Epithelial cell of esophagus (primary cell): ENCODE measurements at regions not wholly inside any gene's neighbourhood (a gene's known extent, or its start where the extent isn't known, plus 50 kb on each side); places are given as distances from the start of the nearest gene placed in this dataset.
"Not testable (repeated sequence)": the region's sequence is repeated elsewhere in the genome, so short reads cannot be mapped to it uniquely, and the experiment has no call there.

Experiments
- DNase-seq: peaks from one replicate; pipeline ENCODE4 v3.0.0; 2010; ENCODE audit warnings: low read depth
- H3K4me3 ChIP-seq: 2 replicates; pipeline ENCODE4 v1.5.1; 2011; ENCODE audit warnings: mild to moderate bottlenecking, low read length, control low read depth
- TF ChIP-seq, protein P1 (sequence below): IDR thresholded peaks from 2 replicates; pipeline ENCODE4 v1.5.1; 2011; ENCODE audit warnings: low read depth, mild to moderate bottlenecking, low read length, control low read depth, inconsistent platforms; ENCODE audit not compliant: insufficient read depth; ENCODE audit errors: missing control alignments

DNA sequence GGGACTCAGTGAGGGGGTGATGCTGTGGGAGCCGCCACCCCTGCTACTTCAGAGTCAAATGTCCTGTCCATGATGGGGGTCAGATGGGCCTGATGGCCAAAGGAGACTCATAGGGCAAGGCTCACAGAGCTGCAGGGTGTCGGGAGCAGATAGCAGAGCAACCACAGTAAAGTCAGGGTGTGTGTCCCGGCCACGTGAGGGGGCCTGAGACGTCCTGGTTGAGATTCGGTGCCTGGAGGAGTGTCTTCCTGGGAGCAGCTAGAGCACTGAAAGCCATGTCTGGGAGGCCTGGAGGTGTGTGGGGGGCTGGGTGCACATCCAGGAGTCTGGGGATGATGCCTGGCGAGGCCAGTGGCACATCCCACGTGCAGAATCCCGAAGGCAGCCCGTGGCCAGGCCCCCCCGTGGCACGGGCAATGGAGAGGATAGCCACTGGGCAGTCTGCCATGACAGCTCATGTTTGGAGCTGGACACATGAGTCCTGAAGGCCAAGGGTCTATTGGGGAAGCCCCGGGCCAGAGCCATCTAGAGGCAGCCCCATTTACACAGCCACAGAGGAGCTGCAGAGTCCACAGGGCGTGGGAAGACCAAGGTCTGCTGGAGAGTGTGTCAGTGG is 308.0 kb upstream of the SFSWAP start:
- no peak for DNase-seq
- no peak overlapping the region for H3K4me3 ChIP-seq
- TF ChIP-seq, protein P1, sequence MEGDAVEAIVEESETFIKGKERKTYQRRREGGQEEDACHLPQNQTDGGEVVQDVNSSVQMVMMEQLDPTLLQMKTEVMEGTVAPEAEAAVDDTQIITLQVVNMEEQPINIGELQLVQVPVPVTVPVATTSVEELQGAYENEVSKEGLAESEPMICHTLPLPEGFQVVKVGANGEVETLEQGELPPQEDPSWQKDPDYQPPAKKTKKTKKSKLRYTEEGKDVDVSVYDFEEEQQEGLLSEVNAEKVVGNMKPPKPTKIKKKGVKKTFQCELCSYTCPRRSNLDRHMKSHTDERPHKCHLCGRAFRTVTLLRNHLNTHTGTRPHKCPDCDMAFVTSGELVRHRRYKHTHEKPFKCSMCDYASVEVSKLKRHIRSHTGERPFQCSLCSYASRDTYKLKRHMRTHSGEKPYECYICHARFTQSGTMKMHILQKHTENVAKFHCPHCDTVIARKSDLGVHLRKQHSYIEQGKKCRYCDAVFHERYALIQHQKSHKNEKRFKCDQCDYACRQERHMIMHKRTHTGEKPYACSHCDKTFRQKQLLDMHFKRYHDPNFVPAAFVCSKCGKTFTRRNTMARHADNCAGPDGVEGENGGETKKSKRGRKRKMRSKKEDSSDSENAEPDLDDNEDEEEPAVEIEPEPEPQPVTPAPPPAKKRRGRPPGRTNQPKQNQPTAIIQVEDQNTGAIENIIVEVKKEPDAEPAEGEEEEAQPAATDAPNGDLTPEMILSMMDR = no peak

DNA sequence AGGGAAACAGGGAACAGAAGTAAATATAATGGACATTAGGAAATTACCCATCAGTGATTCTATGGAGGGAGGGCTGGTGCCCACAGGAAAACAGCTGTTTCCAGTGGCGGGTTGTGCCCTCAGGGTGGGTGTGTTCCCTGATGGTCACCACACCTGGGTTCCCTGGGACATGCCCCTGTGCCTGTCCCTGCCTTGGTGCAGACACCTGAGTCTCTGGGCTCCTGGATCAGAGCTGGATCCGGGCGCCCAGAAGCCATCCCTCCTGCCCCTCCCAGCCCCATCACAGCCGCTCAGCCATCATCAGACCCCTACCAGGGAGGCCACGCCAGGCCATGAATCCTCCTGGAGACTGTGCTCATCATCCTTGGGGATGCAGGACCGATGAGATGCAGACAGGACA is 307.2 kb upstream of the SFSWAP start:
- no peak overlapping the region for H3K4me3 ChIP-seq
- no peak for DNase-seq
- TF ChIP-seq, protein P1 = no peak

DNA sequence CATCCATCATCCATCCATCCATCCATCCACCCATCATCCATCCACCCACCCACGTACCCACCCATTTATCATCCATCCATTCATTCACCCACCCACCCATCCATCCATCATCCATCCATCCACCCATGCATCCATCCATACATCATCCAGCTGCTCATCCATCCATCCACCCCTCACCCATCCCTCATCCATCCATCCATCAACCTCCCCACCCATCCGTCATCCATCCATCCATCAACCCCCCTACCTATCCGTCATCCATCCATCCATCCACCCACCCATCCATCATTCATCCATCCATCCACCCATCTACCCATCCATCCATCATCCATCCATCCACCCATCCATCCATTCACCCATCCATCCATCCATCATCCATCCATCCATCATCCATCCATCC is 306.2 kb upstream of the SFSWAP start:
- no peak for DNase-seq
- no peak overlapping the region for H3K4me3 ChIP-seq
- TF ChIP-seq, protein P1 = no peak

DNA sequence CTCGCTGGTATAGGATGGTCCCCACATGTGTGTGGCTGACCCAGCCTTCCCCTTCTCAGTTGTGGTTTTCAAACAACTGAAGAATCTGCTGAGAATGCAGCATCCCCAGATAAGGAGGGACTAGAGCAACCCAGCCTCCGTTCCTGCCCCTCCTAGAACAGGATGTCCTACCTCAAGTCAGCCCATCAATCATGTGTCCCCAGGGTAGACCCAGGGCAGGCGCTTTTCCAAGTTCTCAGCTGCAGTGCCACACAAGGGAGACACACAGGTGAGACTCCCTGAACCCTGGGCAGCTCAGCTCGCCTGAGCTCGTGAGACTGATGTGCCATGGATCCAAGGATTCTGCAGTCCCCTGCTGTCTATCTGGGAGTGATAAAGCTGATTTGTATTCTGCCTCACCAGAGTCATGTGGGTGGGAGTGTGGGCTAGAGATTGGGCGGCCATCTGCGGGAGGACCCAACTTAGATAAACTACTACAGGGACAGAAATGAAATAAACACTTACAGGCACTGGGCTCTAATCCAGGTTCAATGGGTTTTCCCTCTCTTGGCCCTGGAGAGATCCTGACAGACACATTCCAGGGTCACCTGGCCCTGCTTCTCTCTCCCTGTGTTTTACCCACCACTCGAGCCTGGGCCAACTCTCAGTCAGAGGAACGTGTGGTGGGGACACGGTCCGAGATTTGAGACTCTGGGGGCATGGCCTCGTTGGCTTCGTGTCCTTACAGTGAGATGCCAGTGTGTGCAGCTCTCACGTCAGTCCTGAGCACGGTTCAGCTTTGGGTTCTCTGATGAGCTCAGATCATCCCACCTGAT is 303.5 kb upstream of the SFSWAP start:
- DNase-seq = no peak
- TF ChIP-seq, protein P1 = no peak
- no peak overlapping the region for H3K4me3 ChIP-seq

GRCh38 chr12:131408036-131408365 is 302.9 kb upstream of the SFSWAP start:
- TF ChIP-seq, protein P1 = no peak
- no peak for DNase-seq
- no peak overlapping the region for H3K4me3 ChIP-seq

DNA sequence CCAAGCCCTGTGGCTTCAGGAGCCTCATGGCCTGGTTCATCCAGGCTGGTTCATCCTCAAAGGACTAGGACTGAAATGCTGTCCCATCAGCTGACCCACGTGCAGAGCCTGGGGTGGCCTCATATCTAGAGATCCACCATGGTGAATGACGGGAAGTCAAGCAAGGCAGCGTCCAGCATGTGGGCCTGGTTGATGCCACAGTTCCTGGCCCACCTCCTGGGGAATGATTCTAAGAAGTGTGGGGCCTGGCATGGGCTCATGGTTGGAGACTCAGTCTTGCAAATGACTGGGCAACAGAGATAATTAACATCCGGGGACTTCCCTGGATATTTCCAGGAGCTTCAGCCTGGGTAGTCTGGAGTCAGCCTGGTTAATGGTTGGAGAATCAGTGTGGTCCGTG is 302.4 kb upstream of the SFSWAP start:
- no peak overlapping the region for H3K4me3 ChIP-seq
- DNase-seq = no peak
- TF ChIP-seq, protein P1 = no peak

- TF ChIP-seq, protein P1 = no peak
- DNase-seq = no peak
- H3K4me3 ChIP-seq = no peak overlapping the region
Observed at GRCh38 chr12:131409211-131409610, 301.7 kb upstream of the SFSWAP start.

- not testable (repeated sequence) for H3K4me3 ChIP-seq
Observed at GRCh38 chr12:131411827-131412226, 299.1 kb upstream of the SFSWAP start.

More at GRCh38 chr12:131411827-131412226, 299.1 kb upstream of the SFSWAP start:
- DNase-seq = not testable (repeated sequence)
